Muscle layer of colon (tissue), 2 donors: ENCODE measurements at regions not wholly inside any gene's neighbourhood (a gene's known extent, or its start where the extent isn't known, plus 50 kb on each side); places are given as distances from the start of the nearest gene placed in this dataset.
"Not testable (repeated sequence)": the region's sequence is repeated elsewhere in the genome, so short reads cannot be mapped to it uniquely, and the experiment has no call there.

Source experiments
- H3K27ac ChIP-seq: one replicate; pipeline ENCODE4 v1.7.0; 2013; ENCODE audit warnings: low read depth, mild to moderate bottlenecking, low read length, moderate library complexity
- H3K27me3 ChIP-seq, 2 donors: one replicate each; pipeline ENCODE4 v1.7.0; 2013; ENCODE audit warnings: low read length in 2 of 2, mild to moderate bottlenecking in 2 of 2; ENCODE audit not compliant: insufficient read depth in 2 of 2, control insufficient read depth in 1 of 2
- H3K36me3 ChIP-seq: one replicate; pipeline ENCODE4 v1.7.0; 2013; ENCODE audit warnings: mild to moderate bottlenecking, low read length; ENCODE audit not compliant: insufficient read depth
- H3K4me1 ChIP-seq: one replicate; pipeline ENCODE4 v1.7.0; 2013; ENCODE audit warnings: mild to moderate bottlenecking, low read length; ENCODE audit not compliant: insufficient read depth
- H3K4me3 ChIP-seq, 2 donors: one replicate each; pipeline ENCODE4 v1.7.0; 2013; ENCODE audit warnings: low read length in 2 of 2, low read depth in 1 of 2, mild to moderate bottlenecking in 1 of 2, moderate library complexity in 1 of 2
- H3K9ac ChIP-seq: one replicate; pipeline ENCODE4 v1.7.0; 2013; ENCODE audit warnings: low read length
- H3K9me3 ChIP-seq: one replicate; pipeline ENCODE4 v1.7.0; 2013; ENCODE audit warnings: mild to moderate bottlenecking, low read length
- donor health status: abdominal sarcoma.
- donor health status: Adenocarcinoma of cecum.

DNA sequence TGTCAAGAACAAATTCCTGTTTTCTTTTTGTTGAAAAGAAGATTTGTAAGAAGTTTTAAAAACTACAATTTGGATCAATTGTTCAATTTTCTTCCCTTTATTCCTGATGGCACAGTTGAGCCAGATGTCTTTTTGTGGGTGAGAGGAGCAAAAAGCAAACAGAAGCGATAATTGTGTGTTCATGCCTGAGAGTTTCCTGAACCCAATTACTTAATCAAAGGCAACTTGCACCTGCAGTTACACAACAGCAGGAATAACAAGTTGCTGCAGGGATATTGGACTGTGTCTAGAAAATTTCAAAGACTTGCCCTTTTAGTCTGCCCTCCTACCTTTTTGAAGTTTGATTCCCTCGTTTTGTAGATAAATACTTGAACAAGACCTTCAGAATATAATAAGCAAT, 383.6 kb downstream of the DSEL start:
- no peaks in the 10 kb centered on the region for H3K4me1 ChIP-seq
- no peak overlapping the region for H3K9ac ChIP-seq
- no peaks in the 10 kb centered on the region for H3K36me3 ChIP-seq
- H3K9me3 ChIP-seq: no peaks in the 10 kb centered on the region
- H3K27me3 ChIP-seq: no peaks in the 10 kb centered on the region
- no peak overlapping the region for H3K27ac ChIP-seq
- no peak overlapping the region for H3K4me3 ChIP-seq

DNA sequence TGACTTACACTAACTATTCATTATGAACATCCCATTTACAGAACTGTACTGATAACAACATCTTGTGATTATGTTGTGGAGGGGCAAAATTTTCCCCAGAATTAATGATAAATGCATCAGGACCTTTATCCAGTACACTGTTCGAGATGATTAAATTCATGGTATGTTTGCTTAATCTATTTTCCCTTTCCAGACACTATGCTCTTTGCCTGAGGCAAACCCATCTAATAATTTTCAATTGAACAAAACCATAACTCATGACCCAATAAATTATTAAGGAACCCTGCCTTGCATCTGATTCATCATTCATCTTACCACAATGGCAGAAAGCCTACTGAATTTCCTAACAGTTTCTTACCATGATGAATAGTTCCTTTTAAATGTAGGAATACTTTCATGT, 385.0 kb downstream of the DSEL start:
- Histone ChIP-seq H3K27ac (no peak overlapping the region), H3K9ac (no peak overlapping the region), H3K9me3 (no peaks in the 10 kb centered on the region), H3K36me3 (no peaks in the 10 kb centered on the region), H3K4me1 (no peaks in the 10 kb centered on the region), H3K27me3 (no peaks in the 10 kb centered on the region), H3K4me3 (no peak overlapping the region)

DNA sequence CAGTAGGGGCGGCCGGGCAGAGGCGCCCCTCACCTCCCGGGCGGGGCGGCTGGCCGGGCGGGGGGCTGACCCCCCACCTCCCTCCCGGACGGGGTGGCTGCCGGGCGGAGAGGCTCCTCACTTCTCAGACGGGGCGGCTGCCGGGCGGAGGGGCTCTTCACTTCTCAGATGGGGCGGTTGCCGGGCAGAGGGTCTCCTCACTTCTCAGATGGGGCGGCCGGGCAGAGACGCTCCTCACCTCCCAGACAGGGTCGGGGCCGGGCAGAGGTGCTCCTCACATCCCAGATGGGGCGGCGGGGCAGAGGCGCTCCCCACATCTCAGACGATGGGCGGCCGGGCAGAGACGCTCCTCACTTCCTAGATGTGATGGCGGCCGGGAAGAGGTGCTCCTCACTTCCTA, 389.8 kb downstream of the DSEL start:
- not testable (repeated sequence) for H3K4me1 ChIP-seq, H3K9me3 ChIP-seq, H3K27me3 ChIP-seq, H3K9ac ChIP-seq, H3K4me3 ChIP-seq, H3K36me3 ChIP-seq, H3K27ac ChIP-seq

DNA sequence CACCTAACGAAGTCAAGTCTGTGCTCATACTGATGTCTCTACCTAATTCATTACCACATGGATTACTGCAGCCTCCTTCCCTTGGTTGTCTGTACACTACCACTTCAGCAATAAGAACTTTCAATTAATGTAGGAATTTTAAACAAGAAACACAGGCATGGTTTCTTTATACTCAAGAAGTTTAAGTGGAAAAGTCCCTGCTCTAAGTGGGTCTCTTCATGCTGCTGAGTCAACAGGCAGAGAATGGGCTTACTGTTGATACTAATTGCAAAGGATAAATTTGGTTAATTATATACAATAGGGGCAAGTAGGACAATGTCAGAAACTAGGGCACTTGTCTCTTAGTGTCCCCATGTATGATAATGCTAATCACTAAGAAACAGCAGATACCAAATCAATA, 392.6 kb downstream of the DSEL start:
- H3K27ac ChIP-seq: no peak overlapping the region
- H3K36me3 ChIP-seq: no peaks in the 10 kb centered on the region
- no peaks in the 10 kb centered on the region for H3K9me3 ChIP-seq
- H3K9ac ChIP-seq: no peak overlapping the region
- no peaks in the 10 kb centered on the region for H3K4me1 ChIP-seq
- H3K27me3 ChIP-seq: no peaks in the 10 kb centered on the region
- no peak overlapping the region for H3K4me3 ChIP-seq

DNA sequence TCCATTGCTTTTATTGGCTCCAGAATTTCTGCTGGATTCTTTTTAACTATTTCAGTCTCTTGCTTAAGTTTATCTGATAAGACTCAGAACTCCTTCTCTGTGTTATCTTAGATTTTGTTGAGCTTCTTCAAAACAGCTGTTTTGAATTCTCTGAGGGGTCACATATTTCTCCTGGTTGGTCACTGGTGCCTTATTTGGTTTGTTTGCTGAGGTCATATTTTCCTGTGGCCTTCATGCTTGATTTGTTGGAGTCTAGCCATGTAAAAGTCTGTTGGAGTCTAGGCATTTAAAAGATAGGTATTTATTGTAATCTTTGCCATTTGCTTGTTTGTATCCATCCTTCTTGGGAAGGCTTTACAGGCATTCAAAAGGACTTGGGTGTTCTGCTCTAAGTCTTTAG, 398.7 kb downstream of the DSEL start:
- Histone ChIP-seq H3K9me3 (no peaks in the 10 kb centered on the region), H3K27ac (no peak overlapping the region), H3K4me1 (no peaks in the 10 kb centered on the region), H3K36me3 (no peaks in the 10 kb centered on the region), H3K4me3 (no peak overlapping the region), H3K27me3 (no peaks in the 10 kb centered on the region), H3K9ac (no peak overlapping the region)

DNA sequence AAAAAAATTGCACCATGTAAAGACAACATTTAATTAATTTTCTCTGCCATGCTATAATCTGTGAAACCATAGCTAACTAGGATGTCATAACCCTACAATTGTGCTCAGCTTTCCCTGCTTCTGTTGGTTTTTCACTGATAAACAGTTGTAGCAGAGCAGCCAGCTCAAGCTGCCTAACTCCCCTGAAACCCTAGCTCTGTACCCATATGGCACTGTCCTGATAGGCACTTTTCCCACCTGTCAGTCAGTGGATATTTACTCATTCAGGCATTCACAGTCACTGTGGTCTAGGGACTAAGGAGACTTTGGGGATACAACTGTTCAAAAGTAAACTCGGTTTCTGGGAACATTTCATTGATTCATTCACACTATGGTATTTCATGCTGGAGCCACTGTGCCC, 407.0 kb downstream of the DSEL start:
- no peaks in the 10 kb centered on the region for H3K36me3 ChIP-seq

DNA sequence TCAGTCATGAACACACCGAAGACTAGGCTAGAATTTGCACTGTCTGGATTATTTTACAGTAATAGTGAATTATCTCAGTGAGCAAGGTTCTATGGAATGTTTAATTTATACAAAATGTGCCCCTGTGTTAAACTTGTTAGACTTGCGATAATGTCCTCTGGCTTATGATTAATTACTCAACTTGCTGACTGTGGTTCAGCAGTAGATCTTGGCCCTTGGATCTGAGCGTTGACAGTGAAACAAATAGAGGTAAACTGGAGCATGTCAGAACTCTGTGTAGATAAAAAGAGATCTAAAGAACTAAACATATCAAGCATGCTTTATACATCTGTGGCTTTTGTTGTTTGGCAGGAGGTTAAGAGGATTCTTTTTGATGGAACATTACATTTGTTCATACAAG, 407.6 kb downstream of the DSEL start:
- Histone ChIP-seq H3K4me1 (no peaks in the 10 kb centered on the region), H3K36me3 (no peaks in the 10 kb centered on the region), H3K9me3 (no peaks in the 10 kb centered on the region), H3K9ac (no peak overlapping the region), H3K27me3 (no peaks in the 10 kb centered on the region), H3K27ac (no peak overlapping the region), H3K4me3 (no peak overlapping the region)

More for the DNA sequence above, 407.0 kb downstream of the DSEL start:
- H3K9ac ChIP-seq: no peak overlapping the region
- no peak overlapping the region for H3K4me3 ChIP-seq
- no peaks in the 10 kb centered on the region for H3K27me3 ChIP-seq
- H3K9me3 ChIP-seq: no peaks in the 10 kb centered on the region
- H3K27ac ChIP-seq: no peak overlapping the region
- no peaks in the 10 kb centered on the region for H3K4me1 ChIP-seq

DNA sequence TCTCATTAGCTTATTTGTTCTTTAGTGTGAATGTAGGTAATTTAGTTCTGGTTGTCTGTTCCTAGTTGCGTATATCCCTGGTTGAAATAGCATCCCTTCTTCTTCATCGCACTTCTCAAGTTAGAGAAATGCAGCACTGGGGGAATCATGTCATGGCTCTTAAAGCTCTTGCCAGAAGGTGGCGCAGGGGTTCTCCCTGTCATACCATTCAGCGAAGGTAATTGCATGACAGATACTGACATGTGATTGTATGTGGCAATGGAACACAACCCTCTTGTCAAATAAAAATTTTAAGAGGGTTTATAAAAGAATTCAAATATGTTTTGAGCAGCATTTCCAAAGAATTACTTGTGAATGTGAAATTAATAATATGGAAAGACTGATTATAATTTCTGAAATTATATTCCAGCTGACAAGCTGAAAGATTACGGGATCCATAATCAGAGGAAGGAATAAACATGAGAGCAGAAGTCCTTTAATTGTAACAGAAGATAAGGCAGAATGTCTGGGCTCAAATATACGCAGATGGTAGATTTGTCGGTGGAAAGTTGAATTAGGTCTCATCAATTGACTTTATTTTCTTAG, 411.7 kb downstream of the DSEL start:
- Histone ChIP-seq H3K4me1 (no peaks in the 10 kb centered on the region), H3K4me3 (no peak overlapping the region), H3K36me3 (no peaks in the 10 kb centered on the region), H3K27me3 (no peaks in the 10 kb centered on the region), H3K9ac (no peak overlapping the region), H3K27ac (no peak overlapping the region), H3K9me3 (no peaks in the 10 kb centered on the region)

DNA sequence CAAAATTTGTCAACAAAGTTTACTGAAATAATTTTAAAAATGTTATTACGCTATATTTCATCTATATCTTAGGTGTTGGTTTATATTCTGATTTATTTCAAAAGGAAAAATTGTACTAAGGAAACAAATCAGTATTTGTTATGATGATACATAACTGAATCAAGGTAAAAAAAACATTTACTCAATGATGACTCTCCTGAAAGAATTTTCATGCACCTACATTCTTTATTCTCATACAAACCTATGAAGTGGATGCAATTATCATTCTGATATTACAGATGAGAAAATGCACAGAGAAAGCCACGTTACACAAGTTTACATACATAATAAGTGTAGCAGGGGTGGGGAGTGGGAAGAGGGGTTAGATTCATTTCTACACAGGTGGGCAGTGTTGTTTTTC, 422.4 kb downstream of the DSEL start:
- no peaks in the 10 kb centered on the region for H3K36me3 ChIP-seq
- H3K4me1 ChIP-seq: no peaks in the 10 kb centered on the region
- no peak overlapping the region for H3K4me3 ChIP-seq
- H3K27ac ChIP-seq: no peak overlapping the region
- no peaks in the 10 kb centered on the region for H3K9me3 ChIP-seq
- no peak overlapping the region for H3K9ac ChIP-seq
- H3K27me3 ChIP-seq: no peaks in the 10 kb centered on the region

DNA sequence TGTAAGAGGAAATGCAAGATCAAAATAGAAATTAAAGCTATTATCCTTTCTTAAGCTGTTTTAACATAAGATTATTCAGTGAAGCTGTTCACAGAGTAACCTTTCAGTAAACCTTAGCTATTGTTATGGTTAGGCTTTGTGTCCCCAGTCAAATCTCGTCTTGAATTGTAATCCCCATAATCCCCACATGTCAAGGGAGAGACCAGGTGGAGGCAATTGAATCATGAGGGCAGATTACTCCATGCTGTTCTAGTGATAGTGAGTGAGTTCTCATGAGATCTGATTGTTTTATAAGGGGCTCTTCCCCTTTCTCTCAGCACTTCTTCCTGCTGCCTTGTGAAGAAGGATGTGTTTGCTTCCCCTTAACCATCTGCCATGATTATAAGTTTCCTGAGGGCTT, 424.4 kb downstream of the DSEL start:
- no peak overlapping the region for H3K4me3 ChIP-seq
- no peaks in the 10 kb centered on the region for H3K36me3 ChIP-seq
- no peaks in the 10 kb centered on the region for H3K9me3 ChIP-seq
- H3K4me1 ChIP-seq: no peaks in the 10 kb centered on the region
- no peak overlapping the region for H3K27ac ChIP-seq
- H3K27me3 ChIP-seq: no peaks in the 10 kb centered on the region
- H3K9ac ChIP-seq: no peak overlapping the region

DNA sequence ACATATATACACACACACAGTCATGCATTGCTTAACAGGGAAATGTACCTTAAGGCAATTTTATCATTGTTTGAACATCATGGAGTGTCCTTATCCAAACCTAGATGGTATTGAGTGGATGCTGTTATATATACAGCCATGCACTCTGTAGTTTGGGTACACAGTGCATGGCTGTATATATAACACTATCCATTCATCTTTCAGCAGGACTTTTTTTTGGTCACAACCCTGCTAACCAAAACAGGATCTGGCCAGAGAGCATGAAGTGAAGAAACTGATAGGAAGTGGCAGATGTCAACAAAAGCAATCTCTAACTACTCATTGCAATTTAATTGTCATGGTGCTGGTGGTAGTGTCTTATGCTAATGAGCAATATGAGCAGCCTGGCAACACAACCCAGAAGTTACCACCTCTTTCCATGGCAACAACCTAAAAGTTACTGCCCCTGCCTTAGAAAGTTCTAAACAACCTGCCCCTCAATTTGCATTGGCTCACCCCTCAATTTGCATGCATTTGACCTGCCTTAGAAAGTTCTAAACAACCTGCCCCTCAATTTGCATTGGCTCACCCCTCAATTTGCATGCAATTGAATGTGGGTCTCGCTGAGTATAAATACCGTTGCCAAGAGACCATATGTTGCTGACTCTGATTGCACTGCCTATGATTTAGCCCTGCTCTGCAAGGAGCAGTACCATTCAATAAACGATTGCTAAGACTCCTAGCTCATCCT, 434.9 kb downstream of the DSEL start:
- Histone ChIP-seq H3K27ac (no peak overlapping the region), H3K4me1 (no peaks in the 10 kb centered on the region), H3K9me3 (no peaks in the 10 kb centered on the region), H3K4me3 (no peak overlapping the region), H3K36me3 (no peaks in the 10 kb centered on the region), H3K27me3 (no peaks in the 10 kb centered on the region), H3K9ac (no peak overlapping the region)

DNA sequence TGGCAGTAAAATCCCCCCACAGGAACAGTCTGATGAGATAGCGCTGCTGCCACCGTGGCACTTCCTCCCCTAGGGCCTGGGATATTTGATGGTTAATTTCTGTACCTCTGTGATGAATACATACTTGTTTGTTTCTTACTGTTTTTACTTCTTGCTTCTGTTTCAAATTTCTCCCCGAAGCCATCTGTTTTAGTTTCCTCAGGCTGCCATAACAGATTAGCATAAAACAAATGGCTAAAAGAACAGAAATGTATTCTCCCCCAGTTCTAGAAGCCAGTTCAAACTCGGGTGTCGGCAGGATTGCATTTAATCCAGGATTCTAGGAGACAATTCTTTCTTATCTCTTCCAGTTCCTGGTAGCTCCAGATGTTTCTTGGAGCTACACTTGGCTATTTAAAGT, 435.9 kb downstream of the DSEL start:
- no peaks in the 10 kb centered on the region for H3K4me1 ChIP-seq
- H3K27me3 ChIP-seq: no peaks in the 10 kb centered on the region
- no peak overlapping the region for H3K27ac ChIP-seq
- no peak overlapping the region for H3K4me3 ChIP-seq
- H3K9me3 ChIP-seq: no peaks in the 10 kb centered on the region
- no peaks in the 10 kb centered on the region for H3K36me3 ChIP-seq
- H3K9ac ChIP-seq: no peak overlapping the region
